ENCODE measurements at regions not wholly inside any gene's neighbourhood (a gene's known extent, or its start where the extent isn't known, plus 50 kb on each side); places are given as distances from the start of the nearest gene placed in this dataset.
"Not testable (repeated sequence)": the region's sequence is repeated elsewhere in the genome, so short reads cannot be mapped to it uniquely, and the experiment has no call there.

DNA sequence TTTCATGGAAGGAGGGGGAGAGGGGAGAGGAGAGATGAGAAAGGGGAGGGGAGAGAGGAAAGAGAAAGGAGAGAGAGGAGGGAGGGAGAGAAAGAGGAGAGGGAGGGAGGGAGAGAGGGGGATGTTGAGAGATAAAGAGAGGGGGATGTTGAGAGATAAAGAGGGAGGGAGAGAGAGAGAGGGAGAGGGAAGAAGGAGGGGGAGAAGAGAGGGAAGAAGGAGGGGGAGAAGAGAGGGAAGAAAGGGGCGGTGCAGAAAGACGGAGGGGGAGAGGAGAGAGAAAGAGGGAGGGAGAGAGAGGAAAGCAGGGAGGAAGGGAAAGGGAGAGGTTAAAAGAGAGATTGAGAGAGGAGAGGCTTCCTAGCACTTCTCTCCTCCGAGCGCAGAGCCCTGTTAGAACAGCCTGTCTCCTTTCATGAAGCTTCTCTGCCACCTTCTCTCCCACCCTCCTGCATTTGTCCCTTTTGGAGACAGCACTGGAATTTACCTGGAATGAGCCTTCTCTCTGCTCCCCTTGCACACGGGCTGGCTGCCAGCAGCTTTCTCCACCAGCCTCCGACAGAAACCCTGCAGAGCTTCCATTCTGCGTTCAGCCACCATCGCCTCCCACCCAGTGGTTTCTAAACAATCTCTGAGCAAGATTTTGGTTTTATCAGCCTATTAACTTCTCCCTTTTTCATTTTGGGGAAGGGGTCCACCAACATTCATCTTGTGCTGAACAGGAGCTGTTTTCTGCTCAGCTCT, 74.0 kb upstream of the CARD11 start:
- TF ChIP-seq, protein P1, sequence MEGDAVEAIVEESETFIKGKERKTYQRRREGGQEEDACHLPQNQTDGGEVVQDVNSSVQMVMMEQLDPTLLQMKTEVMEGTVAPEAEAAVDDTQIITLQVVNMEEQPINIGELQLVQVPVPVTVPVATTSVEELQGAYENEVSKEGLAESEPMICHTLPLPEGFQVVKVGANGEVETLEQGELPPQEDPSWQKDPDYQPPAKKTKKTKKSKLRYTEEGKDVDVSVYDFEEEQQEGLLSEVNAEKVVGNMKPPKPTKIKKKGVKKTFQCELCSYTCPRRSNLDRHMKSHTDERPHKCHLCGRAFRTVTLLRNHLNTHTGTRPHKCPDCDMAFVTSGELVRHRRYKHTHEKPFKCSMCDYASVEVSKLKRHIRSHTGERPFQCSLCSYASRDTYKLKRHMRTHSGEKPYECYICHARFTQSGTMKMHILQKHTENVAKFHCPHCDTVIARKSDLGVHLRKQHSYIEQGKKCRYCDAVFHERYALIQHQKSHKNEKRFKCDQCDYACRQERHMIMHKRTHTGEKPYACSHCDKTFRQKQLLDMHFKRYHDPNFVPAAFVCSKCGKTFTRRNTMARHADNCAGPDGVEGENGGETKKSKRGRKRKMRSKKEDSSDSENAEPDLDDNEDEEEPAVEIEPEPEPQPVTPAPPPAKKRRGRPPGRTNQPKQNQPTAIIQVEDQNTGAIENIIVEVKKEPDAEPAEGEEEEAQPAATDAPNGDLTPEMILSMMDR (IDR thresholded peaks at IDR 0.05; ENCODE audit: poor library complexity), result no peak
- no peak for TF ChIP-seq EZH2phosphoT487 (IDR thresholded peaks at IDR 0.05; ENCODE audit: low read depth, severe bottlenecking, unreplicated experiment)
- no peak for TF ChIP-seq EZH2 (IDR thresholded peaks at IDR 0.05; ENCODE audit: borderline replicate concordance)
- no peak overlapping the region for H2AFZ ChIP-seq
- WGBS (ENCODE audit: low lambda C conversion rate, missing lambda C conversion rate), result 26% methylated on average over 6 of the region's 8 CpGs
- no peaks in the 10 kb centered on the region for H3K79me2 ChIP-seq
- H3K36me3 ChIP-seq (replicated peaks; ENCODE audit: insufficient read depth, low read depth), result no peaks in the 10 kb centered on the region
- no peak for DNase-seq (ENCODE audit: low spot score)
- no peaks in the 10 kb centered on the region for H3K27me3 ChIP-seq
- H3K4me1 ChIP-seq (ENCODE audit: insufficient read depth), result no peaks in the 10 kb centered on the region
- no peaks in the 10 kb centered on the region for H4K20me1 ChIP-seq (ENCODE audit: insufficient read depth, poor library complexity, severe bottlenecking)
- H3K9me3 ChIP-seq (ENCODE audit: low read depth), result no peaks in the 10 kb centered on the region
- no peaks in the 10 kb centered on the region for H3K9me2 ChIP-seq (replicated peaks; ENCODE audit: insufficient read depth)
- no peak overlapping the region for H3K4me3 ChIP-seq
- H3K4me2 ChIP-seq, result peak overlapping the region; percentile 68
- no peak overlapping the region for H3K27ac ChIP-seq

DNA sequence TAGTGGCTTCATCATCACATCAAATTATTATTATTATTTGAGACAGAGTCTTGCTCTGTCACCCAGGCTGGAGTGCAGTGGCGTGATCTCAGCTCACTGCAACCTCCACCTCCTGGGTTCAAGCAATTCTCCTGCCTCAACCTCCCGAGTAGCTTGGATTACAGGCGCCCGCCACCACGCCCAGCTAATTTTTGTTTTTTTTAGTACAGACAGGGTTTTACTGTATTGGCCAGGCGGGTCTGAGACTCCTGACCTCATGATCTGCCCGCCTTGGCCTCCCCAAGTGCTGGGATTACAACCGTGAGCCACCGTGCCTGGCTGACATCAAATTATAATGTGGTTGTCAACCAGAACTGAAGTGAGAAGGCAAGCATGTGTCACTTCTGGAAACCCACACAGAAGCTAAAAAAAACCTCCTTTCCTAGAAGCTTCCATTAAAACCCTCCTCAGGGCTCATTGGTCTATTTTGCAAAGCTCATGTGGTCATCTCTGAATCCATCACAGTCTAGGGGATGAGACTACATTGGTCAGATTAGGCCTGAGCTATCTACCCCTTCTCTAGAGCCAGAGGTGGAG, 75.8 kb upstream of the CARD11 start:
- not testable (repeated sequence) for H3K9me2 ChIP-seq (replicated peaks; ENCODE audit: insufficient read depth); H3K4me2 ChIP-seq; H3K27me3 ChIP-seq; H2AFZ ChIP-seq; H3K4me1 ChIP-seq (ENCODE audit: insufficient read depth); H4K20me1 ChIP-seq (ENCODE audit: insufficient read depth, poor library complexity, severe bottlenecking); H3K79me2 ChIP-seq; H3K27ac ChIP-seq; H3K4me3 ChIP-seq; DNase-seq (ENCODE audit: low spot score); H3K36me3 ChIP-seq (replicated peaks; ENCODE audit: insufficient read depth, low read depth); H3K9me3 ChIP-seq (ENCODE audit: low read depth)
- 89% methylated on average over 9 of the region's 9 CpGs for WGBS (ENCODE audit: low lambda C conversion rate, missing lambda C conversion rate)

DNA sequence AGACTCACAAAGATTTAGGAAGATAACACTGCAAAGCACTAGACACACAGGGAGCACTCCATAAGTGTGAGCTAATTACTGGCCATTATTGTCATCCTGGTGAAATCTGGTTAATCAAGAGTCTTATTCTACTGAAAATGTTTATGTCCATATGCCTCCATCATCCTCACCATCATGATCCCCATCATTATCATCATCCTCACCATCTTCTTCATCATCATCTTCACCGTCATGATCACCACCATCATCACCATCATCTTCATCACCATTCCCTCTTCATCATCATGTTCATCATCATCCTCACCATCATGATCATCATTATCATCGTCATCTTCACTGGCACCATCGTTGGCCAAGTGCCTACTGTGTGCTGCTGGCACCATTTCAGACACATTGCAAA, 76.3 kb upstream of the CARD11 start:
- no peaks in the 10 kb centered on the region for H3K27me3 ChIP-seq
- no peak overlapping the region for H2AFZ ChIP-seq
- no peaks in the 10 kb centered on the region for H3K4me1 ChIP-seq (ENCODE audit: insufficient read depth)
- no peaks in the 10 kb centered on the region for H3K36me3 ChIP-seq (replicated peaks; ENCODE audit: insufficient read depth, low read depth)
- WGBS (ENCODE audit: low lambda C conversion rate, missing lambda C conversion rate), result 91% methylated on average over 3 of the region's 3 CpGs
- H3K79me2 ChIP-seq, result no peaks in the 10 kb centered on the region
- H3K4me3 ChIP-seq, result no peak overlapping the region
- no peaks in the 10 kb centered on the region for H3K9me2 ChIP-seq (replicated peaks; ENCODE audit: insufficient read depth)
- no peak overlapping the region for H3K4me2 ChIP-seq
- TF ChIP-seq EZH2 (IDR thresholded peaks at IDR 0.05; ENCODE audit: borderline replicate concordance), result no peak
- TF ChIP-seq, protein P1 (IDR thresholded peaks at IDR 0.05; ENCODE audit: poor library complexity), result no peak
- no peak for TF ChIP-seq EZH2phosphoT487 (IDR thresholded peaks at IDR 0.05; ENCODE audit: low read depth, severe bottlenecking, unreplicated experiment)
- no peaks in the 10 kb centered on the region for H4K20me1 ChIP-seq (ENCODE audit: insufficient read depth, poor library complexity, severe bottlenecking)
- no peak for DNase-seq (ENCODE audit: low spot score)
- no peaks in the 10 kb centered on the region for H3K9me3 ChIP-seq (ENCODE audit: low read depth)
- no peak overlapping the region for H3K27ac ChIP-seq

DNA sequence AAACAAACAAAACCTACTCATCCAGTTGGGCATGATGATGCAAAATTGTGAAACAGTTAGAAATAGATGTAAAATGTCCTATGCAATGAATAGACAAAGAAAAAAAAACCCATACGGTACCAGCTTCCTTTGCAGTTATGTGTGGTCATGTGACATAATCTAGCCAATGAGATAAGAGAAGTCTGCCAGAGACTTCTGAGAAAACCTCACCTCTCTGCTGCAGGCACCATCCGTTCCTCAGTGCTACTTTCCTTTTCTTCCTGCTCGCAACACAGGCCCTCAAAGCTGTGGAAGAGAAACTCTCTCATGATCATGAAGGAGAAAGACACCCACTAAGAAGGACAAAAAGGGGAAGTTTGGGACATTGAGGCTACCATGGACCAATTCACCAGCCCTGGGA, 76.8 kb upstream of the CARD11 start:
- H3K27ac ChIP-seq, result no peak overlapping the region
- H3K4me2 ChIP-seq, result no peak overlapping the region
- TF ChIP-seq, protein P1 (IDR thresholded peaks at IDR 0.05; ENCODE audit: poor library complexity), result no peak
- TF ChIP-seq EZH2phosphoT487 (IDR thresholded peaks at IDR 0.05; ENCODE audit: low read depth, severe bottlenecking, unreplicated experiment) (no peak), EZH2 (IDR thresholded peaks at IDR 0.05; ENCODE audit: borderline replicate concordance) (no peak)
- H3K4me1 ChIP-seq (ENCODE audit: insufficient read depth), result no peaks in the 10 kb centered on the region
- no peaks in the 10 kb centered on the region for H3K9me2 ChIP-seq (replicated peaks; ENCODE audit: insufficient read depth)
- H3K9me3 ChIP-seq (ENCODE audit: low read depth), result no peaks in the 10 kb centered on the region
- DNase-seq (ENCODE audit: low spot score), result no peak
- WGBS (ENCODE audit: low lambda C conversion rate, missing lambda C conversion rate), result 87% methylated on average over 3 of the region's 3 CpGs
- H2AFZ ChIP-seq, result no peak overlapping the region
- no peaks in the 10 kb centered on the region for H3K27me3 ChIP-seq
- no peaks in the 10 kb centered on the region for H3K36me3 ChIP-seq (replicated peaks; ENCODE audit: insufficient read depth, low read depth)
- H3K4me3 ChIP-seq, result no peak overlapping the region
- no peaks in the 10 kb centered on the region for H4K20me1 ChIP-seq (ENCODE audit: insufficient read depth, poor library complexity, severe bottlenecking)
- H3K79me2 ChIP-seq, result no peaks in the 10 kb centered on the region
